Kidney (tissue), 13 donors: ENCODE measurements at regions not wholly inside any gene's neighbourhood (a gene's known extent, or its start where the extent isn't known, plus 50 kb on each side); places are given as distances from the start of the nearest gene placed in this dataset.

ENCODE experiments used
- DNase-seq, 5 donors: peaks; one replicate each; pipeline ENCODE4 v3.0.0-alpha.2; 2013 to 2020
- FAIRE-seq: peaks from 2 replicates; lab custom pipeline; 2012; peaks lifted over from hg19 to GRCh38; lab: Jason Lieb, UNC
- H3K27ac ChIP-seq, 2 donors: one replicate each; pipeline ENCODE4 v1.7.0; 2013; ENCODE audit warnings: low read depth in 2 of 2, low read length in 2 of 2, inconsistent platforms in 1 of 2
- H3K27me3 ChIP-seq: one replicate; pipeline ENCODE4 v1.7.1; 2013; ENCODE audit warnings: low read length, inconsistent platforms; ENCODE audit not compliant: control insufficient read depth, insufficient read depth
- H3K36me3 ChIP-seq, 3 donors: one replicate each; pipeline versions ENCODE4 v1.7.0 to v1.7.1; 2013; ENCODE audit warnings: low read length in 3 of 3, control low read depth in 1 of 3, inconsistent platforms in 1 of 3; ENCODE audit not compliant: insufficient read depth in 3 of 3, control insufficient read depth in 2 of 3
- H3K4me1 ChIP-seq, 3 donors: one replicate each; pipeline versions ENCODE4 v1.7.0 to v1.7.1; 2013; ENCODE audit warnings: low read length in 3 of 3, inconsistent platforms in 1 of 3, low read depth in 1 of 3; ENCODE audit not compliant: control insufficient read depth in 2 of 3, insufficient read depth in 2 of 3
- H3K4me3 ChIP-seq, 3 donors: one replicate each; pipeline versions ENCODE4 v1.7.0 to v1.8.1; 2013; ENCODE audit warnings: low read length in 3 of 3, control low read depth in 1 of 3, inconsistent platforms in 1 of 3
- H3K9ac ChIP-seq, 3 donors: one replicate each; pipeline versions ENCODE4 v1.7.0 to v1.7.1; 2013; ENCODE audit warnings: low read length in 3 of 3, control low read depth in 1 of 3, inconsistent platforms in 1 of 3
- H3K9me3 ChIP-seq, 3 donors: one replicate each; pipeline versions ENCODE4 v1.7.0 to v1.7.1; 2013; ENCODE audit warnings: low read length in 3 of 3, control low read depth in 1 of 3, inconsistent platforms in 1 of 3; ENCODE audit not compliant: control insufficient read depth in 2 of 3, insufficient read depth in 1 of 3
- CTCF ChIP-seq: IDR thresholded peaks from 3 replicates; pipeline ENCODE4 v1.5.1; 2012; ENCODE audit warnings: mild to moderate bottlenecking, moderate library complexity, borderline replicate concordance; ENCODE audit not compliant: insufficient read depth; ENCODE audit errors: extremely low read depth
- intact Hi-C: fragments of 100-400 bp; cut with DNase I; formaldehyde crosslinking; loops from one replicate; pipeline ENCODE4 v1.11.1; 2022
- donor health status: control.
- donor health status: control.
- donor health status: control.
- donor health status: control.
- donor health status: control.
- donor health status: DM: yes; HTN: yes; CAD: no.
- donor health status: Normal renal cell carcinoma (clear cell type).

- FAIRE-seq (no peak), DNase-seq (no peak)
- Histone ChIP-seq H3K27ac (no peak overlapping the region), H3K9ac (no peak overlapping the region), H3K4me1 (no peaks in the 10 kb centered on the region), H3K9me3 (no peaks in the 10 kb centered on the region), H3K27me3 (no peaks in the 10 kb centered on the region), H3K4me3 (no peak overlapping the region), H3K36me3 (no peaks in the 10 kb centered on the region)
- intact Hi-C loops, result no loop called here
- no peak for TF ChIP-seq CTCF
Observed at GRCh38 chr21:35168735-35169134, 119.6 kb upstream of the RUNX1 start.

- no peaks in the 10 kb centered on the region for H3K27me3 ChIP-seq
- DNase-seq (no peak), FAIRE-seq (no peak)
- no peaks in the 10 kb centered on the region for H3K4me1 ChIP-seq
- H3K27ac ChIP-seq, result no peak overlapping the region
- H3K4me3 ChIP-seq, result no peak overlapping the region
- no peaks in the 10 kb centered on the region for H3K9me3 ChIP-seq
- intact Hi-C loops, result no loop called here
- H3K9ac ChIP-seq, result no peak overlapping the region
- no peak for TF ChIP-seq CTCF
- H3K36me3 ChIP-seq, result no peaks in the 10 kb centered on the region
Observed at GRCh38 chr21:35164971-35165483, 115.9 kb upstream of the RUNX1 start.

- Histone ChIP-seq H3K27ac (no peak overlapping the region), H3K9ac (no peak overlapping the region), H3K9me3 (no peaks in the 10 kb centered on the region), H3K27me3 (no peaks in the 10 kb centered on the region), H3K4me1 (no peaks in the 10 kb centered on the region), H3K36me3 (no peaks in the 10 kb centered on the region), H3K4me3 (no peak overlapping the region)
- FAIRE-seq (no peak), DNase-seq (no peak)
- intact Hi-C loops, result no loop called here
- no peak for TF ChIP-seq CTCF
Observed at GRCh38 chr21:35164380-35164779, 115.3 kb upstream of the RUNX1 start.

GRCh38 chr21:35163411-35163810, 114.3 kb upstream of the RUNX1 start:
- H3K9ac ChIP-seq, result no peak overlapping the region
- no peak overlapping the region for H3K27ac ChIP-seq
- H3K9me3 ChIP-seq, result no peaks in the 10 kb centered on the region
- H3K4me3 ChIP-seq, result no peak overlapping the region
- no peak for DNase-seq
- no peak for FAIRE-seq
- H3K4me1 ChIP-seq, result no peaks in the 10 kb centered on the region
- H3K36me3 ChIP-seq, result no peaks in the 10 kb centered on the region
- intact Hi-C loops, result no loop called here
- TF ChIP-seq CTCF, result no peak
- no peaks in the 10 kb centered on the region for H3K27me3 ChIP-seq
